ENCODE measurements at regions not wholly inside any gene's neighbourhood (a gene's known extent, or its start where the extent isn't known, plus 50 kb on each side); places are given as distances from the start of the nearest gene placed in this dataset.

GRCh38 chrX:42951747-42952146, 173.8 kb upstream of the PPP1R2C start (continued):
- TF ChIP-seq ZSCAN18 (tag by site-specific recombination; IDR thresholded peaks at IDR 0.05) (no peak), SETDB1 (IDR thresholded peaks at IDR 0.05; ENCODE audit: insufficient read length, low read length) (no peak), ZNF529 (tag by site-specific recombination; IDR thresholded peaks at IDR 0.05; ENCODE audit: insufficient replicate concordance) (no peak), ZIC2 (tag by site-specific recombination; IDR thresholded peaks at IDR 0.05) (no peak), WT1 (tag by site-specific recombination; IDR thresholded peaks at IDR 0.05) (no peak), ZBTB10 (tag by site-specific recombination; IDR thresholded peaks at IDR 0.05) (no peak), PRDM6 (tag by site-specific recombination; IDR thresholded peaks at IDR 0.05) (no peak), ZNF302 (tag by site-specific recombination; IDR thresholded peaks at IDR 0.05; ENCODE audit: low read depth) (no peak), OVOL3 (tag by site-specific recombination; IDR thresholded peaks at IDR 0.05) (no peak), ZNF585B (tag by site-specific recombination; IDR thresholded peaks at IDR 0.05) (no peak), ZNF366 (tag by site-specific recombination; conservative IDR thresholded peaks at IDR 0.05) (no peak)

GRCh38 chrX:42952621-42953020, 174.7 kb upstream of the PPP1R2C start:
- POLR2A ChIA-PET, result interaction anchor here (0.6 kb wide), 1 partner anchor 1264 kb away, joined by 4 read pairs; the partner anchor contains the start of gene GPR34
- Histone ChIP-seq H3K4me3 (ENCODE audit: low read depth, low read length) (no peak overlapping the region), H3K27ac (ENCODE audit: extremely low read depth, low read depth, low read length) (no peak overlapping the region), H3K9me3 (ENCODE audit: control insufficient read depth, insufficient read depth, low read depth, low read length) (no peaks in the 10 kb centered on the region), H3K36me3 (ENCODE audit: control insufficient read depth in 2 of 2, insufficient read depth in 1 of 2, low read length in 2 of 2) (no peaks in the 10 kb centered on the region), H3K4me1 (ENCODE audit: control insufficient read depth, insufficient read depth, low read length) (no peaks in the 10 kb centered on the region)
- TF ChIP-seq ZNF132 (tag by site-specific recombination; IDR thresholded peaks at IDR 0.05; ENCODE audit: borderline replicate concordance) (no peak), ZSCAN4 (tag by site-specific recombination; IDR thresholded peaks at IDR 0.05) (no peak), ZNF560 (tag by site-specific recombination; IDR thresholded peaks at IDR 0.05; ENCODE audit: borderline replicate concordance) (no peak)
- CTCF ChIA-PET, result no interaction called here

- Histone ChIP-seq H3K4me3 (ENCODE audit: low read depth, low read length) (no peak overlapping the region), H3K36me3 (ENCODE audit: control insufficient read depth in 2 of 2, insufficient read depth in 1 of 2, low read length in 2 of 2) (no peaks in the 10 kb centered on the region)
- POLR2A ChIA-PET, result no interaction called here
- TF ChIP-seq ZNF239 (tag by site-specific recombination; IDR thresholded peaks at IDR 0.05), result no peak
- TF ChIP-seq ZNF585B (tag by site-specific recombination; IDR thresholded peaks at IDR 0.05), result no peak
- TF ChIP-seq EGR2 (tag by site-specific recombination; IDR thresholded peaks at IDR 0.05; ENCODE audit: low read depth), result no peak
- TF ChIP-seq ZNF202 (tag by site-specific recombination; IDR thresholded peaks at IDR 0.05; ENCODE audit: borderline replicate concordance), result no peak
- TF ChIP-seq KLF8 (tag by site-specific recombination; IDR thresholded peaks at IDR 0.05), result no peak
- no peak for TF ChIP-seq ZNF521 (tag by site-specific recombination; IDR thresholded peaks at IDR 0.05)
- TF ChIP-seq ZNF10 (tag by site-specific recombination; IDR thresholded peaks at IDR 0.05), result no peak
- TF ChIP-seq ZNF394 (tag by site-specific recombination; IDR thresholded peaks at IDR 0.05; ENCODE audit: borderline replicate concordance), result no peak
- TF ChIP-seq HOXA7 (CRISPR knock-in tag; IDR thresholded peaks at IDR 0.05; ENCODE audit: borderline replicate concordance), result no peak
- TF ChIP-seq ZNF324 (tag by site-specific recombination; IDR thresholded peaks at IDR 0.05), result no peak
- TF ChIP-seq ATF2 (tag by site-specific recombination; IDR thresholded peaks at IDR 0.05; ENCODE audit: low read depth), result no peak
These were observed 176.9 kb upstream of the PPP1R2C start for GRCh38 chrX:42954880-42955279.

More at GRCh38 chrX:42954880-42955279, 176.9 kb upstream of the PPP1R2C start:
- H3K4me1 ChIP-seq (ENCODE audit: control insufficient read depth, insufficient read depth, low read length), result no peaks in the 10 kb centered on the region
- no peak overlapping the region for H3K27ac ChIP-seq (ENCODE audit: extremely low read depth, low read depth, low read length)
- CTCF ChIA-PET, result no interaction called here
- H3K9me3 ChIP-seq (ENCODE audit: control insufficient read depth, insufficient read depth, low read depth, low read length), result no peaks in the 10 kb centered on the region
